H1 (cell line): ENCODE measurements at regions not wholly inside any gene's neighbourhood (a gene's known extent, or its start where the extent isn't known, plus 50 kb on each side); places are given as distances from the start of the nearest gene placed in this dataset.
"Not testable (repeated sequence)": the region's sequence is repeated elsewhere in the genome, so short reads cannot be mapped to it uniquely, and the experiment has no call there.

ENCODE experiments used
- CBX5 ChIP-seq: fragments of 300-800, 300-1000 bp; sonication (generic); IDR thresholded peaks from 2 replicates; pipeline ENCODE4 v1.7.1; 2016; ENCODE audit warnings: antibody characterized with exemption, low read length, low read depth
- JUN ChIP-seq: IDR thresholded peaks from 2 replicates; pipeline ENCODE4 v1.6.1; 2011; ENCODE audit warnings: low read depth, mild to moderate bottlenecking, improper control_type of control experiment, low read length

DNA sequence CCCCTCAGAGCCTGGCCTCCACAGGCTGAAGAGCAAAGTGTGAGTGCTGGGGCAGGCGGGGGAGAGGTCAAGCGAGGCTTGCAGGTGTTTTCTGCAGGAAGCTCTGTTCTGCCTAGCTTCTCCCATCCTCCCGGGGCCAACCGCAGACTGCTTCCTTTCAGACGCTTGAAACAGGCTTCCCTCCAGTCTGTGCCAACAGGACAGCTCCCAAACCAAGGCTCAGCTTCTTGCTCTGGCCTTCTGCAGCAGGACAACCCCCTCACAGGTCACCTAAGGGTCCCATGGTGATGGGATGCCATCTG, 120.8 kb downstream of the LRRC37A3 start:
- not testable (repeated sequence) for TF ChIP-seq CBX5, JUN
